SK-N-SH (cell line): ENCODE measurements at regions not wholly inside any gene's neighbourhood (a gene's known extent, or its start where the extent isn't known, plus 50 kb on each side); places are given as distances from the start of the nearest gene placed in this dataset.

ENCODE experiments used
- ELF1 ChIP-seq: IDR thresholded peaks from 2 replicates; pipeline ENCODE4 v1.4.0; 2012
- EP300 ChIP-seq, 2 experiments: IDR thresholded peaks; 2 replicates each; pipeline versions ENCODE4 v1.4.0 to v1.6.1; 2012; ENCODE audit warnings: borderline replicate concordance in 1 of 2, low read depth in 1 of 2, low read length in 1 of 2
- EZH2phosphoT487 ChIP-seq: fragments of 200-600 bp; sonication (generic); IDR thresholded peaks from 2 replicates; pipeline ENCODE4 v1.6.1; 2017; ENCODE audit warnings: low read depth, mixed run types, mild to moderate bottlenecking, antibody characterized with exemption, moderate library complexity, borderline replicate concordance
- FOXM1 ChIP-seq: IDR thresholded peaks from 2 replicates; pipeline ENCODE4 v1.4.0; 2012; ENCODE audit warnings: low read depth, mild to moderate bottlenecking
- POLR2AphosphoS5 ChIP-seq: IDR thresholded peaks from 2 replicates; pipeline ENCODE4 v1.6.1; 2012; ENCODE audit warnings: low read depth, low read length
- RCOR1 ChIP-seq: fragments of 150-350 bp; IDR thresholded peaks from 2 replicates; pipeline ENCODE4 v1.6.1; 2017; ENCODE audit warnings: antibody characterized with exemption, low read length
- RXRA ChIP-seq: IDR thresholded peaks from 2 replicates; pipeline ENCODE4 v1.4.0; 2012; ENCODE audit warnings: low read depth, mild to moderate bottlenecking, borderline replicate concordance
- TAF1 ChIP-seq: IDR thresholded peaks from 2 replicates; pipeline ENCODE4 v1.6.1; 2012; ENCODE audit warnings: low read depth, mild to moderate bottlenecking, low read length, moderate library complexity, borderline replicate concordance
- TCF12 ChIP-seq: IDR thresholded peaks from 2 replicates; pipeline ENCODE4 v1.4.0; 2012
- TF ChIP-seq, protein P1 (sequence below): fragments of 200-600 bp; sonication (generic); IDR thresholded peaks from 2 replicates; pipeline ENCODE4 v1.6.1; 2017; ENCODE audit warnings: antibody characterized with exemption, mild to moderate bottlenecking, moderate library complexity
- TF ChIP-seq, protein P2 (sequence below): IDR thresholded peaks from 2 replicates; pipeline ENCODE4 v1.4.0; 2012; ENCODE audit warnings: low read depth

DNA sequence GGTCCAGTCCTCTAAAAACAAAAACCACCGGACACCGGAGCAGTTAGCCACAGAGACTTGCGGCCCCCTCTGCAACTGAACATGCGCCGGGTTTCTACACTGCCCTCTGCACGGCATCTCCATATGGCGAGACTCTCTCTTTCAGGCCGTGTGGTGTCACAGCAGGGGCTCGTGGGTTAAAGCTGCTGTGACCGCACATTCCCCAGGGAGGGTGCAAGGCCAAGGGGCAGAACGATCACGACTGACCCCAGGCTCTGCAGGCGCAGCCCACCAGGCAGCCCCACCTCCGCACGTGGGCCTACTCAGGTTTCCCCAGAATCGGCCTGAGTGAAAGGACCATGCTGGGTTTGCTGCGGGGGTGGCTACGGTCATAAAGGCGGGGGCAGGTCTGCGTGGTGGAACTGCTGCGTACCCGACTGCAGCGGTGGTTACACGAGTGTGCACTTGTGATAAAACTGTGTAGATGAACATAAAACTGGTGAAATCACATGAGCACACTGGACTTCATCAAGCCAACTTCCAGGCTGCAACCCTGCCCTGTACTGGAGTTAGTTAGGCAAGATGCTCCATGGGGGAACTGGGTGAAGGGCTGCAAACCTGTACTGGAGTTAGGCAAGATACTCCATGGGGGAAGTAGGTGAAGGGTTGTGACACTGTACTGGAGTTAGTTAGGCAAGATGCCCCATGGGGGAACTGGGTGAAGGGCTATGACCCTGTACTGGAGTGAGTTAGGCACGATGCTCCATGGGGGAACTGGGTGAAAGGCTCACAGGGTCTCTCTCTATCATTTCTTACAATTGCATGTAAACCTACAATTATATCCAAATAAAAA is 81.4 kb upstream of the PPP2R2D start:
- TF ChIP-seq FOXM1 (no peak), TCF12 (no peak), POLR2AphosphoS5 (no peak), ELF1 (no peak), EP300 (IDR thresholded peaks at IDR 0.05; ENCODE audit: borderline replicate concordance in 1 of 2, low read depth in 1 of 2, low read length in 1 of 2) (no peak), TAF1 (no peak), EZH2phosphoT487 (no peak), RXRA (no peak), RCOR1 (no peak)
- TF ChIP-seq, protein P1, sequence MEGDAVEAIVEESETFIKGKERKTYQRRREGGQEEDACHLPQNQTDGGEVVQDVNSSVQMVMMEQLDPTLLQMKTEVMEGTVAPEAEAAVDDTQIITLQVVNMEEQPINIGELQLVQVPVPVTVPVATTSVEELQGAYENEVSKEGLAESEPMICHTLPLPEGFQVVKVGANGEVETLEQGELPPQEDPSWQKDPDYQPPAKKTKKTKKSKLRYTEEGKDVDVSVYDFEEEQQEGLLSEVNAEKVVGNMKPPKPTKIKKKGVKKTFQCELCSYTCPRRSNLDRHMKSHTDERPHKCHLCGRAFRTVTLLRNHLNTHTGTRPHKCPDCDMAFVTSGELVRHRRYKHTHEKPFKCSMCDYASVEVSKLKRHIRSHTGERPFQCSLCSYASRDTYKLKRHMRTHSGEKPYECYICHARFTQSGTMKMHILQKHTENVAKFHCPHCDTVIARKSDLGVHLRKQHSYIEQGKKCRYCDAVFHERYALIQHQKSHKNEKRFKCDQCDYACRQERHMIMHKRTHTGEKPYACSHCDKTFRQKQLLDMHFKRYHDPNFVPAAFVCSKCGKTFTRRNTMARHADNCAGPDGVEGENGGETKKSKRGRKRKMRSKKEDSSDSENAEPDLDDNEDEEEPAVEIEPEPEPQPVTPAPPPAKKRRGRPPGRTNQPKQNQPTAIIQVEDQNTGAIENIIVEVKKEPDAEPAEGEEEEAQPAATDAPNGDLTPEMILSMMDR = no peak
- TF ChIP-seq, protein P2, sequence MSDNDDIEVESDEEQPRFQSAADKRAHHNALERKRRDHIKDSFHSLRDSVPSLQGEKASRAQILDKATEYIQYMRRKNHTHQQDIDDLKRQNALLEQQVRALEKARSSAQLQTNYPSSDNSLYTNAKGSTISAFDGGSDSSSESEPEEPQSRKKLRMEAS = no peak
